HG03460 (cell line): ENCODE measurements at regions not wholly inside any gene's neighbourhood (a gene's known extent, or its start where the extent isn't known, plus 50 kb on each side); places are given as distances from the start of the nearest gene placed in this dataset.

Experiments
- ATAC-seq: cut with Tn5 transposase; IDR thresholded peaks from one replicate; pipeline ENCODE4 v1.9.1; 2021; ENCODE audit not compliant: unreplicated experiment

GRCh38 chr1:182129398-182129797 lies 67.9 kb upstream of the ZNF648 start:
- no peak for ATAC-seq

GRCh38 chr1:182128502-182128901 lies 67.0 kb upstream of the ZNF648 start:
- no peak for ATAC-seq

GRCh38 chr1:182127656-182128055 lies 66.1 kb upstream of the ZNF648 start:
- ATAC-seq, result no peak

- ATAC-seq, result no peak
These were observed 64.8 kb upstream of the ZNF648 start for GRCh38 chr1:182126272-182126800.

- no peak for ATAC-seq
These were observed 61.4 kb upstream of the ZNF648 start for GRCh38 chr1:182122913-182123260.

- no peak for ATAC-seq
These were observed 60.9 kb upstream of the ZNF648 start for GRCh38 chr1:182122256-182122912.

GRCh38 chr1:182121787-182122186 lies 60.3 kb upstream of the ZNF648 start:
- ATAC-seq, result no peak

GRCh38 chr1:182120411-182121258 lies 59.1 kb upstream of the ZNF648 start:
- ATAC-seq, result no peak

- no peak for ATAC-seq
These were observed 58.1 kb upstream of the ZNF648 start for GRCh38 chr1:182119631-182120030.

GRCh38 chr1:182118851-182119250 lies 57.3 kb upstream of the ZNF648 start:
- ATAC-seq, result no peak

GRCh38 chr1:182114627-182115023 lies 53.1 kb upstream of the ZNF648 start:
- no peak for ATAC-seq

GRCh38 chr1:182113879-182114626 lies 52.5 kb upstream of the ZNF648 start:
- no peak for ATAC-seq

- ATAC-seq, result no peak
These were observed 50.0 kb upstream of the ZNF648 start for GRCh38 chr1:182111496-182111895.
